ENCODE measurements at regions not wholly inside any gene's neighbourhood (a gene's known extent, or its start where the extent isn't known, plus 50 kb on each side); places are given as distances from the start of the nearest gene placed in this dataset.

- DNase-seq (ENCODE audit: low spot score), result no peak
These were observed 266.0 kb upstream of the PTGER4 start for GRCh38 chr5:40413743-40414142.

GRCh38 chr5:40412771-40413170, 266.9 kb upstream of the PTGER4 start:
- DNase-seq (ENCODE audit: low spot score), result no peak

- DNase-seq (ENCODE audit: low spot score), result no peak
These were observed 268.6 kb upstream of the PTGER4 start for GRCh38 chr5:40410964-40411635.

- no peak for DNase-seq (ENCODE audit: low spot score)
These were observed 269.4 kb upstream of the PTGER4 start for GRCh38 chr5:40410231-40410861.

GRCh38 chr5:40409601-40410000, 270.1 kb upstream of the PTGER4 start:
- no peak for DNase-seq (ENCODE audit: low spot score)

- no peak for DNase-seq (ENCODE audit: low spot score)
These were observed 272.9 kb upstream of the PTGER4 start for GRCh38 chr5:40406741-40407211.

- no peak for DNase-seq (ENCODE audit: low spot score)
These were observed 273.5 kb upstream of the PTGER4 start for GRCh38 chr5:40405996-40406740.

- no peak for DNase-seq (ENCODE audit: low spot score)
These were observed 274.5 kb upstream of the PTGER4 start for GRCh38 chr5:40405230-40405629.

- DNase-seq (ENCODE audit: low spot score), result no peak
These were observed 275.1 kb upstream of the PTGER4 start for GRCh38 chr5:40404613-40405012.

- DNase-seq (ENCODE audit: low spot score), result no peak
These were observed 277.7 kb upstream of the PTGER4 start for GRCh38 chr5:40402007-40402364.

GRCh38 chr5:40401284-40402006, 278.3 kb upstream of the PTGER4 start:
- DNase-seq (ENCODE audit: low spot score), result no peak

- no peak for DNase-seq (ENCODE audit: low spot score)
These were observed 279.5 kb upstream of the PTGER4 start for GRCh38 chr5:40400245-40400644.

- DNase-seq (ENCODE audit: low spot score), result no peak
These were observed 280.4 kb upstream of the PTGER4 start for GRCh38 chr5:40399349-40399748.

- no peak for DNase-seq (ENCODE audit: low spot score)
These were observed 281.7 kb upstream of the PTGER4 start for GRCh38 chr5:40397976-40398375.

- no peak for DNase-seq (ENCODE audit: low spot score)
These were observed 282.6 kb upstream of the PTGER4 start for GRCh38 chr5:40397091-40397490.

- no peak for DNase-seq (ENCODE audit: low spot score)
These were observed 283.4 kb upstream of the PTGER4 start for GRCh38 chr5:40396317-40396716.

- DNase-seq (ENCODE audit: low spot score), result no peak
These were observed 284.5 kb upstream of the PTGER4 start for GRCh38 chr5:40395251-40395650.

- DNase-seq (ENCODE audit: low spot score), result no peak
These were observed 285.0 kb upstream of the PTGER4 start for GRCh38 chr5:40394698-40395097.

- no peak for DNase-seq (ENCODE audit: low spot score)
These were observed 288.1 kb upstream of the PTGER4 start for GRCh38 chr5:40391642-40392041.

- no peak for DNase-seq (ENCODE audit: low spot score)
These were observed 289.2 kb upstream of the PTGER4 start for GRCh38 chr5:40390281-40391149.

- no peak for DNase-seq (ENCODE audit: low spot score)
These were observed 290.1 kb upstream of the PTGER4 start for GRCh38 chr5:40389591-40389990.

- DNase-seq (ENCODE audit: low spot score), result no peak
These were observed 293.4 kb upstream of the PTGER4 start for GRCh38 chr5:40386289-40386688.

Measured in hematopoietic multipotent progenitor cell treated with erythropoietin and hydrocortisone succinate and interleukin-3 and kit ligand, for 17 days (in vitro differentiated cells).